Body of pancreas (tissue), 4 donors: ENCODE measurements at regions not wholly inside any gene's neighbourhood (a gene's known extent, or its start where the extent isn't known, plus 50 kb on each side); places are given as distances from the start of the nearest gene placed in this dataset.

ENCODE experiments used
- POLR2A ChIP-seq, 3 donors: fragments of 450-650 bp; IDR thresholded peaks; one replicate each; pipeline ENCODE4 v1.6.1; 2016; ENCODE audit warnings: antibody characterized with exemption in 3 of 3, mild to moderate bottlenecking in 2 of 3
- TF ChIP-seq, protein P1 (sequence below), 7 experiments: fragments of 450-650 bp in 4 of 7; fragments of 200-600 bp in 3 of 7; sonication (generic) in 3 of 7; IDR thresholded peaks; one replicate each; pipeline ENCODE4 v1.5.1; 2016 to 2019; ENCODE audit warnings: antibody characterized with exemption in 7 of 7

- TF ChIP-seq, protein P1, sequence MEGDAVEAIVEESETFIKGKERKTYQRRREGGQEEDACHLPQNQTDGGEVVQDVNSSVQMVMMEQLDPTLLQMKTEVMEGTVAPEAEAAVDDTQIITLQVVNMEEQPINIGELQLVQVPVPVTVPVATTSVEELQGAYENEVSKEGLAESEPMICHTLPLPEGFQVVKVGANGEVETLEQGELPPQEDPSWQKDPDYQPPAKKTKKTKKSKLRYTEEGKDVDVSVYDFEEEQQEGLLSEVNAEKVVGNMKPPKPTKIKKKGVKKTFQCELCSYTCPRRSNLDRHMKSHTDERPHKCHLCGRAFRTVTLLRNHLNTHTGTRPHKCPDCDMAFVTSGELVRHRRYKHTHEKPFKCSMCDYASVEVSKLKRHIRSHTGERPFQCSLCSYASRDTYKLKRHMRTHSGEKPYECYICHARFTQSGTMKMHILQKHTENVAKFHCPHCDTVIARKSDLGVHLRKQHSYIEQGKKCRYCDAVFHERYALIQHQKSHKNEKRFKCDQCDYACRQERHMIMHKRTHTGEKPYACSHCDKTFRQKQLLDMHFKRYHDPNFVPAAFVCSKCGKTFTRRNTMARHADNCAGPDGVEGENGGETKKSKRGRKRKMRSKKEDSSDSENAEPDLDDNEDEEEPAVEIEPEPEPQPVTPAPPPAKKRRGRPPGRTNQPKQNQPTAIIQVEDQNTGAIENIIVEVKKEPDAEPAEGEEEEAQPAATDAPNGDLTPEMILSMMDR (IDR thresholded peaks at IDR 0.05), result no peak
- no peak for TF ChIP-seq POLR2A (IDR thresholded peaks at IDR 0.05)
Measured at GRCh38 chr11:70506986-70507385, 108.7 kb downstream of the CTTN start.
